ENCODE measurements at regions not wholly inside any gene's neighbourhood (a gene's known extent, or its start where the extent isn't known, plus 50 kb on each side); places are given as distances from the start of the nearest gene placed in this dataset.

DNA sequence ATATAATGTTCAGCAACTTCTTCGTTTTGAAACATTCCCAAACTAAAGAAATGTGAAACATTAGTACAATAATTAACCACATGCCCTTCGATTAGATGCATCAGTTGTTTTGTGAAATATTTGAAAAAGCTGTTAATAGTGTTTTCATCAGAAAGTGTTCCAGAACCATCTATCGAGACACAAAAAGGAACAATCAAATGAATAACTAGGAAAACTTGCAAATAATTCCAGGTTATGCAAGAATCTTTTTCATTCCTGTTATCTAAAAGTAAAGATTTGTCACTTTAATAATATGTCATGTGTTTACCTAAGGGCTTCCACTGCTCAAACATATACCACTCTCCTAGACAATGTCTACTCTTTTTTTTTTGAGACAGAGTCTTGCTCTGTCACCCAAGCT, 904.2 kb upstream of the MIR17HG start:
- no peak overlapping the region for H3K27ac Mint-ChIP-seq
- H3K36me3 Mint-ChIP-seq = no peaks in the 10 kb centered on the region
- H3K4me3 Mint-ChIP-seq = no peak overlapping the region
- no peaks in the 10 kb centered on the region for H3K4me1 Mint-ChIP-seq
- DNase-seq (no peak), ATAC-seq (no peak)
- no peaks in the 10 kb centered on the region for H3K27me3 Mint-ChIP-seq
- POLR2A ChIA-PET = no interaction called here
- H3K9me3 Mint-ChIP-seq = peaks cover 0 to 17% (median 7%) of the 10 kb centered on the region in 9 donors

DNA sequence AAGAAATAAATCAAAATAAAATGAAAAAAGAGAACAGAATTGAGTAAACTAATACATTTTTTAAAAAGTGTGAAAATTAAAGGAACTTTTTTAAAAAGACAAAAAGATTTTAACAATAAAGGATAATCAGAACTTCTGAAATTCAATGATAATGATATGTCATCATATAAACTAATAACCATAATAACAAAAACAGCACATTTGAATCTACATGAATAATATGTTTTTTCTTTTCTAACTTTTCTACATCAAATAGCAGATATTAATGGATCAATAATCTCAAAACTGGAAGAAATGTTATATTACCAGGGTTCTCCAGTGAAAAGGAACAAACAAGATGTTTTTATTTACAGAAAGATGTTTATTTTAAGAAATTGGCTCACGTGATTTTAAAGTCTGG, 903.3 kb upstream of the MIR17HG start:
- Mint-ChIP-seq H3K4me3 (no peak overlapping the region), H3K9me3 (peaks cover 0 to 22% (median 7%) of the 10 kb centered on the region in 9 donors), H3K27ac (no peak overlapping the region), H3K36me3 (no peaks in the 10 kb centered on the region), H3K27me3 (no peaks in the 10 kb centered on the region), H3K4me1 (no peaks in the 10 kb centered on the region)
- DNase-seq = no peak
- POLR2A ChIA-PET = no interaction called here
- no peak for ATAC-seq

DNA sequence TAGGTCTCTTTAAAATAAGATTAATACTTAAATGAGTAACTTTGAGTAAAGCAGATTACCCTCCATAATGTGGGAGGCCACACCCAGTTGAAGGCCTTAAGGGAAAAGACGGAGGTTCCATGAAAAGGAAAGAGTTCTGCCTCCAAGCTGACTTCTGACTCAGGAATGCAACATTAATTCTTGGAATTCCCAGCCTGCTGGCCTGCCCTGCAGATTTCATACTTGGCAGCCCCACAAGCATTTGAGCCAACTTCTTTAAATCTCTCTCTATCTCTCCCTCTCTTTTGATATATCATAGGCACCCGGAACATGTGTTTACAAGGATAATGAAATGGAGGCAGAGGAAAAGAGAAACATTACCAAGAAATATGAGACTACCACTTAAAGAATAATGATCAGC, 902.3 kb upstream of the MIR17HG start:
- no peaks in the 10 kb centered on the region for H3K27me3 Mint-ChIP-seq
- H3K4me3 Mint-ChIP-seq = no peak overlapping the region
- H3K4me1 Mint-ChIP-seq = no peaks in the 10 kb centered on the region
- no peak for DNase-seq
- ATAC-seq = no peak
- H3K36me3 Mint-ChIP-seq = no peaks in the 10 kb centered on the region
- H3K27ac Mint-ChIP-seq = no peak overlapping the region
- POLR2A ChIA-PET = no interaction called here
- H3K9me3 Mint-ChIP-seq = peaks cover 0 to 22% (median 9%) of the 10 kb centered on the region in 9 donors

DNA sequence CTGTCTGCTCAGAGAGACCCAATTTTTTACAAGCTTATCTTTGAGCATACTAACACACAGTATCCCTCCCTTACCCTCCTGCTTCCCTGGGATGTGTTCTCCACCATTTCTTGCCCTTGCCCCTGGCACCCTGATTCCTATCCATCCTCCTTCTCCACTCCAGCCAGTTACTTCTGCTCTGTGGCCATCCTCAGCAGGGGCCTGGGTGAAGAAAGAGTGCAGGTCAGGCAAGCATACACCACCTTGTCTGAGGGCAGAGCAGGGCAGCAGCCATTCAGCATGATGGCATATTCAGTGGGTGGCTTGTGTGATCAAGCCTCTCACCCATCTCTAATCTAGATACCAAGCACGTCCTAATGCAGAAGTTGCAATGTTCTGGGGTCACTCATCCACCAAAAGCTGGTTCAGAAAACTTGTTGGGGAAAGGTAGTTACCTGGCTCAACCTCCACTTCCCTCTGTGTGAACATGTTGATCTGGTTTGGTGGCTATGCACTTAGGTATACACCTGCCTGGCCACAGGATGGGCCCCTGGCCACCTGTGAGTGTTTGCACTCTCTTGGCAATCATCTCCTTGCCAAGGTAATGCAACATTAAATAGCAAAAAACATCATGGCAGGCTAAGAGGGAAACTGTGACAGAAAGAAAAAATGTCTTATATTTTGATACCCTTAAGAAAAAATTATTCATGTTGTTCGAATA, 900.3 kb upstream of the MIR17HG start:
- H3K27ac Mint-ChIP-seq = no peak overlapping the region
- H3K9me3 Mint-ChIP-seq = peaks cover 0 to 20% (median 9%) of the 10 kb centered on the region in 9 donors
- POLR2A ChIA-PET = no interaction called here
- H3K27me3 Mint-ChIP-seq = no peaks in the 10 kb centered on the region
- H3K4me1 Mint-ChIP-seq = no peaks in the 10 kb centered on the region
- DNase-seq (no peak), ATAC-seq (no peak)
- H3K36me3 Mint-ChIP-seq = no peaks in the 10 kb centered on the region
- no peak overlapping the region for H3K4me3 Mint-ChIP-seq

DNA sequence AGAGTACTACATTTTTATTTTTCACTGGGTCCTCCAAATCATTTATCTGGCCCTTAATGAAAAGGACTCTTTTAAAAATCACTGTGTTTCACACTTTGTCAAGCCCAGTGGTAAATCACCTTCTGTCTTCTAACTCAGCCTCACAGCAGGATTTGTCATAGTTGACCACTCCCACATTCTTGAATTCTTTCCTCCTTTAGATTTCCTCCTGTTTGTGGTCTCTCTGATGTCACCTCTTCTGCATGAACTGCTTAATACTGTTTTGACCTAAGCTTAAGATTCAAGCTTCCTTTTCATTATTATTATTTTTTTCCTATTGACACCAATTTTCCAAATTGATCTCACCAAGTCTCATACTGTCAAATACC, 899.8 kb upstream of the MIR17HG start:
- ATAC-seq = no peak
- POLR2A ChIA-PET = no interaction called here
- H3K27ac Mint-ChIP-seq = no peak overlapping the region
- H3K4me1 Mint-ChIP-seq = no peaks in the 10 kb centered on the region
- no peaks in the 10 kb centered on the region for H3K27me3 Mint-ChIP-seq
- H3K36me3 Mint-ChIP-seq = no peaks in the 10 kb centered on the region
- H3K4me3 Mint-ChIP-seq = no peak overlapping the region
- DNase-seq = no peak
- peaks cover 0 to 18% (median 8%) of the 10 kb centered on the region in 9 donors for H3K9me3 Mint-ChIP-seq

DNA sequence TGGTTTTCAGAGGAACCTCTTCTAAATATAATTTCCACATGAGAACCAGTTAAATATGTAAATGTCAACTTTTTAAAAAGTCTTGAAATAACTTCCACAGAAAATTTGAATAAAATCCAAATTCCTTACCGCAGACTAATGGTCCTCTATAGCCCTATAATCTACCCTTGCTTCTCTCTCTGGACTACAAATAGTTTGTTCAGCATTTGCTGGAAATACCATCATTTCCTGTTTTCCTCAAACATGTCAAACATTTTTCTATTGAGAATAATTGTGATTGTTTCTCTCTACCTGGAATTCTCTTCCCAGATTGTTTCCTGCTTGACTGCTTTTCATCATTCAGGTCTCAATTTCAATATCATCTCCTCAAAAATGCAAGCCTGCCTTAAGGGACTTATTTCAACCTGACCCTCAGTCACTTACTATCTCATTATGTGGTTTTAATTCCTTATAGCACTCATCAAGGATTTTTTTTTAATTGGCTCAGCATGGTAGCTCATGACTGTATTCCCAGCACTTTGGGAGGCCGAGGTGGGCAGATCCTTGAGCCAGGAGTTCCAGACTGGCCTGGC, 898.9 kb upstream of the MIR17HG start:
- Mint-ChIP-seq H3K27me3 (no peaks in the 10 kb centered on the region), H3K4me1 (no peaks in the 10 kb centered on the region), H3K36me3 (no peaks in the 10 kb centered on the region), H3K9me3 (peaks cover 0 to 18% (median 8%) of the 10 kb centered on the region in 9 donors), H3K27ac (no peak overlapping the region), H3K4me3 (no peak overlapping the region)
- DNase-seq (no peak), ATAC-seq (no peak)
- POLR2A ChIA-PET = no interaction called here

DNA sequence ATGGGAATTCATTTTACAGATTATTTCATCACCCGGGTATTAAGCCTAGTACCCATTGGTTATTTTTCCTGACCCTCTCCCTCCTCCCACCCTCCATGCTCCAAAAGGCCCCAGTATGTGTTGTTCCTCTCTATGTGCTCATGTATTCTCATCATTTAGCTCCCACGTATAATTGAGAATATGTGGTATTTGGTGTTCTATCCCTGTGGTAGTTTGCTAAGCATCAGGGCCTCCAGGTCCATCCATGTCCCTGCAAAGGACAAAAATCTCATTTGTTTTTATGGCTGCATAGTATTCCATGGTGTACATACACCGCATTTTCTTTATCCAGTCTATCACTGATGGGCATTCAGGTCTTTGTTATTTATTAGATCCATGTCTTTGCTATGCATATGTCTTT, 894.1 kb upstream of the MIR17HG start:
- no peak for DNase-seq
- Mint-ChIP-seq H3K27me3 (no peaks in the 10 kb centered on the region), H3K4me3 (no peak overlapping the region), H3K27ac (no peak overlapping the region), H3K36me3 (no peaks in the 10 kb centered on the region), H3K9me3 (peaks cover 0 to 10% (median 4%) of the 10 kb centered on the region in 9 donors), H3K4me1 (no peaks in the 10 kb centered on the region)
- POLR2A ChIA-PET = no interaction called here
- ATAC-seq = no peak

DNA sequence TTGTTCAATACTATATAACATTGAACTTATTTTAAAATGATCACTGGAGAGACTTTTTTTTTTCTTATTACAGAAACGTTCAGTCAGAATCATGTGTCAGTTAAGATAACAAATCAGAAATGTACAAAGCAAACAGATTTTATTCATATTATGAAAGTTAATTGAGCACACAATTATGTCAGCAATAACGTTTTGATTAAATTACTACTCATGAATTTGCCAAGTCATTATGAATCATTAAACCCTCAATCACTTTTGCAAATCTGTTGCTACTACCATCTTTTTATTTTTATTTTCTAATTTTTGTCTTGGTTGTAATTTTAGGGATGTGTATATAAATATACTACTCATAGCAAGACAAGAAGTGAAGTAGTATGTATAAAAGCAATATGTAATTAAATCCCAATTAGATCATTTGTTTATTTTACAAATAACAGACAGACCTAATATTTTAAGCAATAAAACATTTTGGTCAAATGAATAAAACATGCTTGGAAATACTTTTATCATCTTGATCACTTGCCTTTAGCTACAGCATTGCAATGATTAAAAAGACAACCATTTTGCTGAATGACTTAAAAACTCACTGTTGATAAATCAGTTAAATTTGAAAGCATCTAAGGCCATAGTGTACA, 893.4 kb upstream of the MIR17HG start:
- DNase-seq (no peak), ATAC-seq (no peak)
- no peaks in the 10 kb centered on the region for H3K4me1 Mint-ChIP-seq
- POLR2A ChIA-PET = no interaction called here
- no peaks in the 10 kb centered on the region for H3K36me3 Mint-ChIP-seq
- no peak overlapping the region for H3K27ac Mint-ChIP-seq
- H3K9me3 Mint-ChIP-seq = peaks cover 0 to 10% (median 4%) of the 10 kb centered on the region in 9 donors
- no peak overlapping the region for H3K4me3 Mint-ChIP-seq
- H3K27me3 Mint-ChIP-seq = no peaks in the 10 kb centered on the region

DNA sequence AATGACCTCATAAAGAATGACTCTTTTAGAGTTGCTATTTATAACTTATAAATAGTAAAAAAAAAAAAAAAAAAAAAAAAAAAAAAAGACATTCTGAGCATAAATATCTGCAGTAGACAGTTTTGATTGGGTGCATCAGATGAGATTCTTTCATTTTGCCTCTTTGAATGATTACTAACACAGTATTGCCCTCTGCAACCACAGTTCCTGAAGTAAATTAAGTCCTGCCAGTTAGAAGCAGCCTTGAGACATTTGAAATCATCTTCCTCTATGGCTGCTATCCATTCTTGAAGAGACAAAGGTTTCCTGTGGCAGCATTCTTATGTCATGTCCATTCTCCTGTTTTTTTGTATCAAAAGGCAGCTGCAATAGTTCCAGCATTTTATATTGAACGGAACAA, 892.4 kb upstream of the MIR17HG start:
- H3K4me1 Mint-ChIP-seq = no peaks in the 10 kb centered on the region

DNA sequence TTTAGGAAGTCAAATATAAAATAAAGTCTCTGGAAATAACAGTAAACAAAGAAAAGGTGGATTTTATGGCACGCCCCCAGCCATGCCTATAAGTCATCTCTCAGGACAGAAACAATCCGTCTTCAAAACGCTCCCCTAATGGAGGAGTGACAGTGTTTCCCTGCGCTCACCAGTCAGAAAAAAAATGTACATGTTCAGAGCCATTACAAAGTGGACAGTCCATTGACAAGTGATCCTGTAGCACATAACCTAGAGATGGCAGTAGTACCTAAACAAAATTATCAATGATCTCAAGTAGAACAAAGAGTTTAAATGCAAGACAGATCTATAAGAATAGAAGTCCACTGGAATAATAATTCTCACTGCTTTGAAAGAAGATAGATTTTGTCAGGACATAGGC, 891.7 kb upstream of the MIR17HG start:
- no peaks in the 10 kb centered on the region for H3K36me3 Mint-ChIP-seq
- peaks cover 0 to 10% (median 5%) of the 10 kb centered on the region in 9 donors for H3K9me3 Mint-ChIP-seq
- DNase-seq (no peak), ATAC-seq (no peak)
- no peaks in the 10 kb centered on the region for H3K4me1 Mint-ChIP-seq
- POLR2A ChIA-PET = no interaction called here
- H3K27me3 Mint-ChIP-seq = no peaks in the 10 kb centered on the region
- no peak overlapping the region for H3K27ac Mint-ChIP-seq
- no peak overlapping the region for H3K4me3 Mint-ChIP-seq

More for the DNA sequence above, 892.4 kb upstream of the MIR17HG start:
- ATAC-seq (no peak), DNase-seq (no peak)
- H3K4me3 Mint-ChIP-seq = no peak overlapping the region
- H3K27me3 Mint-ChIP-seq = no peaks in the 10 kb centered on the region
- POLR2A ChIA-PET = no interaction called here
- peaks cover 0 to 10% (median 4%) of the 10 kb centered on the region in 9 donors for H3K9me3 Mint-ChIP-seq
- no peak overlapping the region for H3K27ac Mint-ChIP-seq
- H3K36me3 Mint-ChIP-seq = no peaks in the 10 kb centered on the region

DNA sequence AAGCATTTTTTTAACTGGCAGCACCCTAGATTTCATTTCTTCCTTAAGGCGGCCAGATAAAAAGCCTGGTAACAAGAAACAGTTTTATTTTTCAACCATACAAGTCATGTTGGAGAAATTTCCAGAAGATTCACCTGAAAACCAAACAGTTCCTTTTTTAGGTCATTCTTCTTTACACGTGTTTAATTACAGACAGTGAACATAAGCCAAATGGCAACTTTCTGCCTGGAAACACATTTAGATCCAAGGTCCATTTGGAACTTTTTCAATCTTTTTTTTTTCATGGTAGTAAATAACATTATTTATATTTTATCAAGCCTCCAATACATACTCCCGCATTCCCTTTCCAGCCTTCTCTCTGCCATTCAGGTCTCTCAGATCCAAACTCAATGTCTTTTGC, 886.1 kb upstream of the MIR17HG start:
- POLR2A ChIA-PET = no interaction called here
- no peak for ATAC-seq
- no peaks in the 10 kb centered on the region for H3K36me3 Mint-ChIP-seq

DNA sequence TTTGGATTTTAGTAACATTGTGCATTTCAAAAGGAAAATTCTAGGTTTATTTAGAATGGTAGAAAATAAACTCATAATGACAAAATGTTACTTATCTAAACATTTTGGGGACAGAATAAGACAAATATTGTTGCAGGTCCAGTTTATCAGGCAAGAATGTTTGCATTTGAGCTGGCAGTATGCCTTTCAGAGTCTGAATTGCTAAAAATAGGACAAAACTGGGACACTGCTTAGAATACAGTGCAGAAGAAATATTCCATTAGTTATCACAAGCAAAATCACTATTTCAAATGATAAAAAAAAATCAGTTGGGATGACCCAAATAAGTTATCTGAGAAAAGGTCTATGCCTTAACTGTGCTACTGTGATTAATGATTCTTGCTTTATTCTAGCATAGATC, 870.3 kb upstream of the MIR17HG start:
- Mint-ChIP-seq H3K4me1 (no peaks in the 10 kb centered on the region), H3K9me3 (peaks cover 3 to 28% (median 11%) of the 10 kb centered on the region in 9 donors), H3K27me3 (no peaks in the 10 kb centered on the region), H3K36me3 (no peaks in the 10 kb centered on the region), H3K4me3 (no peak overlapping the region), H3K27ac (no peak overlapping the region)
- ATAC-seq (no peak), DNase-seq (no peak)
- POLR2A ChIA-PET = no interaction called here

More for the DNA sequence above, 886.1 kb upstream of the MIR17HG start:
- Mint-ChIP-seq H3K4me3 (no peak overlapping the region), H3K27ac (no peak overlapping the region), H3K27me3 (no peaks in the 10 kb centered on the region), H3K9me3 (peaks cover 0 to 10% (median 6%) of the 10 kb centered on the region in 9 donors), H3K4me1 (no peaks in the 10 kb centered on the region)
- DNase-seq = no peak

DNA sequence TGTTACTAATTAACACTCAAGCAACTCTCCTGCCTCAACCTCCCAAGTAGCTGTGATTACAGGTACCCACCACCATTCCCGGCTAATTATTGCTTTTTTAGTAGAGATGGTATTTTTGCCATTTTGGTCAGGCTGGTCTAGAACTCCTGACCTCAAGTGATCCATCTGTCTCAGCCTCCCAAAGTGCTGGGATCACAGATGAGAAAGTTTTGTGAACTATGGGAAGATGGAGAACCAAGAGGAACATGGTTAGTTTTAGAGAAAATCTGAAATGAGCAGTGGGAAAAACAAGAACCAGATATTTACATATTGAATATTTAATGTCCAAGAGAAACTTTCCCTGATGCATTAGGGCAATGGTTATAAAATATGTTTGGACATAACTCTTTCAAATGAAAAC, 863.6 kb upstream of the MIR17HG start:
- H3K27me3 Mint-ChIP-seq = no peaks in the 10 kb centered on the region
- no peak overlapping the region for H3K4me3 Mint-ChIP-seq
- POLR2A ChIA-PET = no interaction called here
- no peak overlapping the region for H3K27ac Mint-ChIP-seq
- H3K9me3 Mint-ChIP-seq = peaks cover 0 to 15% (median 9%) of the 10 kb centered on the region in 9 donors
- no peaks in the 10 kb centered on the region for H3K4me1 Mint-ChIP-seq
- ATAC-seq (no peak), DNase-seq (no peak)
- H3K36me3 Mint-ChIP-seq = no peaks in the 10 kb centered on the region

DNA sequence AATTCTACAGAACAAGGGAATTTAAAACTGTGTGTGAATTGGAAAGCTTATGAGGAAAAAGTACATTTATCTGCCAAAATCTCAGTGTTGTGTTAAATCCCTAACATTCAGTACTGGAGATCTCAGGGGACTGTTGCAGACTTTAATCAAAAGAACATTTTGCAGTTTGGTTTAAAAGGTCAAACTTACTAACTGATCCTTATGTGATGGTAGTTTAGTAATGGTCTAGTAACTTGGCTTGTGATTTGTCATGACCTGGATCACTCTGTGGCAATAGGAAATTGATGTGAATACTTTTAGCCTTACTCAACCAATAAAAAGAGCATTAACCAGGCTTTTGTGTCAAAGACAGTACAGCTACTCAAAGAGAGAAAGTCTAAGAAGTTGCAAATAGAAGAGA, 862.1 kb upstream of the MIR17HG start:
- Mint-ChIP-seq H3K27ac (no peak overlapping the region), H3K27me3 (no peaks in the 10 kb centered on the region), H3K4me3 (no peak overlapping the region), H3K9me3 (peaks cover 0 to 15% (median 9%) of the 10 kb centered on the region in 9 donors), H3K36me3 (no peaks in the 10 kb centered on the region), H3K4me1 (no peaks in the 10 kb centered on the region)
- DNase-seq (no peak), ATAC-seq (no peak)
- POLR2A ChIA-PET = no interaction called here

Data from naive thymus-derived CD8-positive, alpha-beta T cell (primary cell).